ENCODE measurements at regions not wholly inside any gene's neighbourhood (a gene's known extent, or its start where the extent isn't known, plus 50 kb on each side); places are given as distances from the start of the nearest gene placed in this dataset.

DNA sequence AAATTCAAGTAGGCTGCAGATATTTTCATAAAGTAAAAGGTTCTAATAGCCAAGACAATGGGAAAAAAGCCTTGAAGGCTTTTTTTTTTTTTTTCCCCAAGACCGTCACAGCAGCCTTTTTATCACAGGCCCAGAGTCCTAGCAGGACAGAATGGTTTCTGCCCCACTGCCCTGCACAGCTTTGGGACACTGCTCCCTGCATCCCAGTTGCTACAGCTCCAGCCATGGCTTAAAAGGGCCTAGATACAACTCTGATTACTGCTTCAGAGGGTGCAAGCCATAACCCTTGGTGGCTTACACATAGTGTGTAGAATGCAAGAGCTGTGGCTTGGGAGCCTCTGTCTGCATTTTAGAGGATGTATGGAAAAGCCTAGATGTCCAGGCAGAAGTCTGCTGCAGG is 1362.8 kb downstream of the SLITRK5 start:
- Mint-ChIP-seq H3K4me1 (no peaks in the 10 kb centered on the region), H3K27ac (ENCODE audit: unreplicated experiment) (no peak overlapping the region), H3K36me3 (ENCODE audit: low read depth) (peaks cover 12% of the 10 kb centered on the region), H3K27me3 (ENCODE audit: low read depth) (no peaks in the 10 kb centered on the region), H3K4me3 (no peak overlapping the region), H3K9me3 (peaks cover 17% of the 10 kb centered on the region)
- DNase-seq (ENCODE audit: low read depth, low spot score): no peak
- TF ChIP-seq, protein P1, sequence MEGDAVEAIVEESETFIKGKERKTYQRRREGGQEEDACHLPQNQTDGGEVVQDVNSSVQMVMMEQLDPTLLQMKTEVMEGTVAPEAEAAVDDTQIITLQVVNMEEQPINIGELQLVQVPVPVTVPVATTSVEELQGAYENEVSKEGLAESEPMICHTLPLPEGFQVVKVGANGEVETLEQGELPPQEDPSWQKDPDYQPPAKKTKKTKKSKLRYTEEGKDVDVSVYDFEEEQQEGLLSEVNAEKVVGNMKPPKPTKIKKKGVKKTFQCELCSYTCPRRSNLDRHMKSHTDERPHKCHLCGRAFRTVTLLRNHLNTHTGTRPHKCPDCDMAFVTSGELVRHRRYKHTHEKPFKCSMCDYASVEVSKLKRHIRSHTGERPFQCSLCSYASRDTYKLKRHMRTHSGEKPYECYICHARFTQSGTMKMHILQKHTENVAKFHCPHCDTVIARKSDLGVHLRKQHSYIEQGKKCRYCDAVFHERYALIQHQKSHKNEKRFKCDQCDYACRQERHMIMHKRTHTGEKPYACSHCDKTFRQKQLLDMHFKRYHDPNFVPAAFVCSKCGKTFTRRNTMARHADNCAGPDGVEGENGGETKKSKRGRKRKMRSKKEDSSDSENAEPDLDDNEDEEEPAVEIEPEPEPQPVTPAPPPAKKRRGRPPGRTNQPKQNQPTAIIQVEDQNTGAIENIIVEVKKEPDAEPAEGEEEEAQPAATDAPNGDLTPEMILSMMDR (conservative IDR thresholded peaks at IDR 0.05): no peak

DNA sequence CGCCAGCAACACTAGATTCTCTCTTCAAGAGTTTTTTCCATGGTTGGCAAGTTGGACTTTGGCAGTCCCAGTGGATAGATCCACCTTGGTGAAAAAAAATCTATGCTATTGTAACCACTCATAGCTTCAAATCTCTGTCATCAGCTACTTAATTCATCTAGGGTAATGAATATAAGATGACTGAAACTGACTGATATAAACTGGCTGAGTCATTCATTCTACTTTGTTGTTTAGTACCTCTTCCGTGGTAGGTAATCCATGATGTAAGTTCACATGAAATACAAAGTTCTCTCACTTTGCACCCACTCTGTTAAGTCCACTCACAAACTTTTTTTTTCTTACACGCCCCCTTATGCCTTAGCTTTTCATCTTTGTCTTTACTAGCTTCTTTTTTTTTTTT is 1381.5 kb downstream of the SLITRK5 start:
- TF ChIP-seq, protein P1 (conservative IDR thresholded peaks at IDR 0.05): no peak
- Mint-ChIP-seq H3K4me1 (no peaks in the 10 kb centered on the region), H3K9me3 (peaks cover 10% of the 10 kb centered on the region), H3K27ac (ENCODE audit: unreplicated experiment) (no peak overlapping the region), H3K27me3 (ENCODE audit: low read depth) (no peaks in the 10 kb centered on the region), H3K4me3 (no peak overlapping the region), H3K36me3 (ENCODE audit: low read depth) (no peaks in the 10 kb centered on the region)
- no peak for DNase-seq (ENCODE audit: low read depth, low spot score)

DNA sequence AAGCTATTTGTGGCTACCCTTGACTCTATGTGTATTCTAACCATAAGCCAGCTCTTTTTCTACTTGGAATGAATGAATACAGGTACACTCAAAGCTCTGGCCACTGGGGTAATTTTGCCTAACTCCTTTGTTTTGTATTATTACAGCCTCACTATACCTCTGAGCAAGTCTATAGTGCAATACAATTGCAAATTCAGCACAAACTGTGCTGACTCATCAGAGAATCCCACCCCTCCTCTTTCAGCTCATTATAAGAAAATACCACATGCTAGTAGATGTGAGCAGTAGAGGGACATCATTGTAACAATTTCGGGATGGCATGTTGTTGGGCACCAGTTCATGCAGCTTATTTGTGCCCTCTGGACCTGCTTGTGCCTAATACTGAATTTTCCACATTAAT is 1382.2 kb downstream of the SLITRK5 start:
- peaks cover 12% of the 10 kb centered on the region for H3K9me3 Mint-ChIP-seq
- no peaks in the 10 kb centered on the region for H3K4me1 Mint-ChIP-seq
- H3K36me3 Mint-ChIP-seq (ENCODE audit: low read depth): no peaks in the 10 kb centered on the region
- no peak overlapping the region for H3K4me3 Mint-ChIP-seq
- TF ChIP-seq, protein P1 (conservative IDR thresholded peaks at IDR 0.05): no peak
- no peak for DNase-seq (ENCODE audit: low read depth, low spot score)
- no peaks in the 10 kb centered on the region for H3K27me3 Mint-ChIP-seq (ENCODE audit: low read depth)
- no peak overlapping the region for H3K27ac Mint-ChIP-seq (ENCODE audit: unreplicated experiment)

DNA sequence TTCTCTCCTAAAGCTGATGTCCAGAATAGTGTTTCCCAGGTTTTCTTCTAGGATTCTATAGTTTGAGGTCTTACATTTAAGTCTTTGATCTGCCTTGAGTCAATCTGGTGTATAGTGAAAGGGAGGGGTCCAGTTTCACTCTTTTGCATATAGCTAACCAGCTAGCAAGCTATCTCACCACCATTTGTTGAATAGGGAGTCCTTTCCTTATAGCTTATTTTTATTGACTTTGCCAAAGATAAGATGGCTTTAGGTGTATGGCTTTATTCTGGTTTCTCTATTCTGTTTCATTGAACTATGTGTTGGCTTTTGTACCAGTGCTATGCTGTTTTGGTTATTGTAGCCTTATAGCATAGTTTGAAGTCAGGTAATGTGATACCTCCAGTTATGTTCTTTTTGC is 1386.1 kb downstream of the SLITRK5 start:
- H3K36me3 Mint-ChIP-seq (ENCODE audit: low read depth): no peaks in the 10 kb centered on the region
- no peak overlapping the region for H3K27ac Mint-ChIP-seq (ENCODE audit: unreplicated experiment)
- TF ChIP-seq, protein P1 (conservative IDR thresholded peaks at IDR 0.05): no peak
- no peaks in the 10 kb centered on the region for H3K4me1 Mint-ChIP-seq
- H3K27me3 Mint-ChIP-seq (ENCODE audit: low read depth): no peaks in the 10 kb centered on the region
- H3K9me3 Mint-ChIP-seq: peaks cover 19% of the 10 kb centered on the region
- H3K4me3 Mint-ChIP-seq: no peak overlapping the region
- no peak for DNase-seq (ENCODE audit: low read depth, low spot score)

DNA sequence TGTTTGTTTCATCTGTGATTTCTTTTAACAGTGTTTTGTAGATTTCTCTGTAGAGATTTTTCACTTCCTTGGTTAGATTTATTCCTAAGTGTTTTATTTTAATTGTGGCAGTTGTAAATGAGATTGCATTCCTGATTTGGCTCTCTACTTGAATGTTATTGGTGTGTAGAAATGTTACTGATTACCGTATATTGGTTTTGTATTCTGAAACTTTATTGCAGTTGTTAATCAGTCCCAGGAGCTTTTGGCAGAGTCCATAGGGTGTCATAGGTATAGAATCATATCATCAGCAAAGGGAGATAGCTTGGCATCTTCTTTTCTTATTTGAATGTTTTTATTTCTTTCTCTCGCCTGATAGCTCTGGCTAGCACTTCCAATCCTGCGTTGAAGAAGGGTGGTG is 1386.7 kb downstream of the SLITRK5 start:
- DNase-seq (ENCODE audit: low read depth, low spot score): no peak
- H3K36me3 Mint-ChIP-seq (ENCODE audit: low read depth): no peaks in the 10 kb centered on the region
- H3K4me3 Mint-ChIP-seq: no peak overlapping the region
- no peak overlapping the region for H3K27ac Mint-ChIP-seq (ENCODE audit: unreplicated experiment)
- peaks cover 19% of the 10 kb centered on the region for H3K9me3 Mint-ChIP-seq
- TF ChIP-seq, protein P1 (conservative IDR thresholded peaks at IDR 0.05): no peak
- H3K27me3 Mint-ChIP-seq (ENCODE audit: low read depth): no peaks in the 10 kb centered on the region
- no peaks in the 10 kb centered on the region for H3K4me1 Mint-ChIP-seq

DNA sequence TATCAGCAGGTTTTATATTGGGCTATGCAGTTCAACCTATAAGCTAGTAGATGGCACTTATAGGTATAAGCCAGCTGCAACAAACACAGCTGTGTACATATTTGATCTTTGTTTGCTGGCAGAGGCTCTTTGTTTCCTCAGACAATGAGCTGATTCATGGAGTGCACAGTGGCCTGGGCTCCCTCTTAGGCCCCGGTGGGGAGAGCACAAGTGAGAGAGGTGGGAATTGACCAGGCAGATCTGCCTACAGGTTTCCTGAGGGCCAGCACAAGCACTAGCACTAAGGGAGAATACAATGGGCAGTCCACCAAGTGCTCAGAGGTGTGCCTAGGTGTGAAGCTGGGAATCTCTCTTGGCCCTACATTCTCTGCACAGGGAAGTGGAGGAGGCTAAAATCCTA is 1390.7 kb downstream of the SLITRK5 start:
- H3K9me3 Mint-ChIP-seq: peaks cover 16% of the 10 kb centered on the region
- no peak overlapping the region for H3K27ac Mint-ChIP-seq (ENCODE audit: unreplicated experiment)
- H3K4me1 Mint-ChIP-seq: no peaks in the 10 kb centered on the region
- no peaks in the 10 kb centered on the region for H3K36me3 Mint-ChIP-seq (ENCODE audit: low read depth)
- no peaks in the 10 kb centered on the region for H3K27me3 Mint-ChIP-seq (ENCODE audit: low read depth)
- no peak for DNase-seq (ENCODE audit: low read depth, low spot score)
- TF ChIP-seq, protein P1 (conservative IDR thresholded peaks at IDR 0.05): no peak
- H3K4me3 Mint-ChIP-seq: no peak overlapping the region
